ENCODE measurements at regions not wholly inside any gene's neighbourhood (a gene's known extent, or its start where the extent isn't known, plus 50 kb on each side); places are given as distances from the start of the nearest gene placed in this dataset.

GRCh38 chr5:124337996-124338395 is 408.4 kb downstream of the ZNF608 start:
- no peak overlapping the region for H3K4me3 ChIP-seq
- ATAC-seq (no peak), DNase-seq (no peak)
- peaks cover 25% of the 10 kb centered on the region for H3K4me1 ChIP-seq
- no peaks in the 10 kb centered on the region for H3K9me3 ChIP-seq
- intact Hi-C loops (cut with DNase I) = no loop called here
- TF ChIP-seq CTCF (IDR thresholded peaks at IDR 0.05) = no peak
- no peak overlapping the region for H3K27ac ChIP-seq
- H3K36me3 ChIP-seq = no peaks in the 10 kb centered on the region
- no peaks in the 10 kb centered on the region for H3K27me3 ChIP-seq (ENCODE audit: low read depth)

- ATAC-seq (no peak), DNase-seq (no peak)
- peaks cover 6% of the 10 kb centered on the region for H3K9me3 ChIP-seq
- TF ChIP-seq CTCF (IDR thresholded peaks at IDR 0.05) = no peak
- intact Hi-C loops (cut with DNase I) = no loop called here
- H3K4me1 ChIP-seq = no peaks in the 10 kb centered on the region
- H3K36me3 ChIP-seq = no peaks in the 10 kb centered on the region
- H3K27me3 ChIP-seq (ENCODE audit: low read depth) = no peaks in the 10 kb centered on the region
- no peak overlapping the region for H3K27ac ChIP-seq
- H3K4me3 ChIP-seq = no peak overlapping the region
These were observed 413.0 kb downstream of the ZNF608 start for GRCh38 chr5:124333298-124333979.

- no peak overlapping the region for H3K4me3 ChIP-seq
- no peak for ATAC-seq
These were observed 414.2 kb downstream of the ZNF608 start for GRCh38 chr5:124332273-124332672.

GRCh38 chr5:124330595-124331220 is 415.7 kb downstream of the ZNF608 start:
- ATAC-seq = no peak
- no peak for DNase-seq
- intact Hi-C loops (cut with DNase I) = no loop called here
- Histone ChIP-seq H3K27me3 (ENCODE audit: low read depth) (no peaks in the 10 kb centered on the region), H3K27ac (no peak overlapping the region), H3K4me1 (no peaks in the 10 kb centered on the region), H3K9me3 (peaks cover 6% of the 10 kb centered on the region), H3K4me3 (no peak overlapping the region), H3K36me3 (no peaks in the 10 kb centered on the region)
- no peak for TF ChIP-seq CTCF (IDR thresholded peaks at IDR 0.05)

More at GRCh38 chr5:124332273-124332672, 414.2 kb downstream of the ZNF608 start:
- H3K27ac ChIP-seq = no peak overlapping the region
- H3K27me3 ChIP-seq (ENCODE audit: low read depth) = no peaks in the 10 kb centered on the region
- H3K4me1 ChIP-seq = no peaks in the 10 kb centered on the region
- no peak for TF ChIP-seq CTCF (IDR thresholded peaks at IDR 0.05)
- intact Hi-C loops (cut with DNase I) = no loop called here
- H3K36me3 ChIP-seq = no peaks in the 10 kb centered on the region
- DNase-seq = no peak
- peaks cover 6% of the 10 kb centered on the region for H3K9me3 ChIP-seq

- intact Hi-C loops (cut with DNase I) = no loop called here
- H3K27me3 ChIP-seq (ENCODE audit: low read depth) = no peaks in the 10 kb centered on the region
- no peak for DNase-seq
These were observed 418.2 kb downstream of the ZNF608 start for GRCh38 chr5:124328201-124328600.

More at GRCh38 chr5:124328201-124328600, 418.2 kb downstream of the ZNF608 start:
- no peak for TF ChIP-seq CTCF (IDR thresholded peaks at IDR 0.05)
- Histone ChIP-seq H3K9me3 (peaks cover 6% of the 10 kb centered on the region), H3K4me3 (no peak overlapping the region), H3K27ac (no peak overlapping the region), H3K4me1 (no peaks in the 10 kb centered on the region), H3K36me3 (no peaks in the 10 kb centered on the region)
- ATAC-seq = no peak
